Stimulated activated CD8-positive, alpha-beta memory T cell treated with anti-CD3 and anti-CD28 coated beads, Interleukin-12 subunit alpha, Interleukin-12 subunit beta, amount 100 ng/mL, for 24 hours (primary cell): ENCODE measurements at regions not wholly inside any gene's neighbourhood (a gene's known extent, or its start where the extent isn't known, plus 50 kb on each side); places are given as distances from the start of the nearest gene placed in this dataset.

Source experiments
- DNase-seq: peaks from one replicate; pipeline ENCODE4 v3.0.0-alpha.2; 2020; ENCODE audit errors: extremely low read depth

DNA sequence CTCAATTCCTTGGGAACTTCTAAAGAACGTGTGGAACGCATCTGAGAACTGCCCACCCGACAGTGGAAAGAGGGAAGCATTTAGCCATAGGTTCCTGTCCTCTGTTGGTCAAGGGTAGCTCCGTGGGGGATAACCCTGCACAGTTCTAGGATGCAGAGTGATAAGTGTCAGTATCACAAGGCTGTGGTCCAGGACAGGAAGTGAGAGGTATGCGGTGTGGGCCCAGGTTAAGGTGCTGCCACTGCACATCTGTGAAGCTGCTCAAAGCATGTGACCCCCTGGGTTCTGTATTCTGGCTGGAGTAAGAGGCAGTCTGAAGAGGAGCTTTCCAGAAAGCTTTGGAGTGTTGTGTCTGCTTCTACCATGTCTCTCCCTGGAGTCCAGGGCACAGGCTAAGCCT is 51.7 kb upstream of the HES1 start:
- no peak for DNase-seq
